Neuronal stem cell (in vitro differentiated cells): ENCODE measurements at regions not wholly inside any gene's neighbourhood (a gene's known extent, or its start where the extent isn't known, plus 50 kb on each side); places are given as distances from the start of the nearest gene placed in this dataset.

Experiments
- DNase-seq: peaks from one replicate; pipeline ENCODE4 v3.0.0-alpha.2; 2013; ENCODE audit warnings: low spot score
- H2AFZ ChIP-seq: one replicate; pipeline ENCODE4 v1.6.1; 2013; ENCODE audit warnings: mild to moderate bottlenecking, low read length, inconsistent platforms
- H2AK5ac ChIP-seq: 2 replicates; pipeline ENCODE4 v1.6.1; 2013; ENCODE audit warnings: low read depth, mild to moderate bottlenecking, inconsistent platforms, low read length, moderate library complexity, mixed read lengths
- H2BK120ac ChIP-seq: 2 replicates; pipeline ENCODE4 v1.6.1; 2013; ENCODE audit warnings: low read depth, mild to moderate bottlenecking, inconsistent platforms, low read length, moderate library complexity, mixed read lengths
- H2BK12ac ChIP-seq: one replicate; pipeline ENCODE4 v1.6.1; 2013; ENCODE audit warnings: low read length, inconsistent platforms
- H2BK15ac ChIP-seq: 2 replicates; pipeline ENCODE4 v1.6.1; 2013; ENCODE audit warnings: mild to moderate bottlenecking, low read length, inconsistent platforms, mixed read lengths
- H2BK5ac ChIP-seq: one replicate; pipeline ENCODE4 v1.6.1; 2013; ENCODE audit warnings: inconsistent platforms, mild to moderate bottlenecking, low read length, moderate library complexity
- H3K14ac ChIP-seq: one replicate; pipeline ENCODE4 v1.6.1; 2013; ENCODE audit warnings: low read length, inconsistent platforms
- H3K18ac ChIP-seq: 2 replicates; pipeline ENCODE4 v1.6.1; 2013; ENCODE audit warnings: low read length, inconsistent platforms
- H3K23ac ChIP-seq: 2 replicates; pipeline ENCODE4 v1.6.1; 2013; ENCODE audit warnings: low read depth, mild to moderate bottlenecking, mixed read lengths, low read length, inconsistent platforms; ENCODE audit not compliant: poor library complexity
- H3K27ac ChIP-seq: replicated peaks from 3 replicates; pipeline ENCODE4 v1.5.1; 2013; ENCODE audit warnings: low read length, inconsistent platforms
- H3K27me3 ChIP-seq, 3 experiments: 2 replicates each; pipeline ENCODE4 v1.6.1; 2013; ENCODE audit warnings: low read length in 3 of 3, mild to moderate bottlenecking in 2 of 3, inconsistent platforms in 1 of 3, low read depth in 1 of 3, mixed read lengths in 1 of 3, moderate library complexity in 1 of 3; ENCODE audit not compliant: control insufficient read depth in 3 of 3, insufficient read depth in 3 of 3
- H3K36me3 ChIP-seq, 2 donors: replicated peaks in 1 of 2; 2 replicates each; pipeline ENCODE4 v1.6.1; 2013; ENCODE audit warnings: low read length in 2 of 2; ENCODE audit not compliant: control insufficient read depth in 2 of 2, insufficient read depth in 2 of 2
- H3K4ac ChIP-seq: 2 replicates; pipeline ENCODE4 v1.6.1; 2013; ENCODE audit warnings: inconsistent platforms, mild to moderate bottlenecking, low read length, moderate library complexity
- H3K4me1 ChIP-seq, 2 donors: 1 replicate in 1 of 2; 2 replicates in 1 of 2; pipeline ENCODE4 v1.6.1; 2013; ENCODE audit warnings: low read length in 2 of 2, low read depth in 1 of 2; ENCODE audit not compliant: control insufficient read depth in 2 of 2, insufficient read depth in 1 of 2
- H3K4me2 ChIP-seq: one replicate; pipeline ENCODE4 v1.6.1; 2013; ENCODE audit warnings: mild to moderate bottlenecking, low read length, inconsistent platforms; ENCODE audit not compliant: insufficient read depth, poor library complexity, severe bottlenecking
- H3K4me3 ChIP-seq, 2 donors: 2 replicates each; pipeline ENCODE4 v1.5.1; 2013; ENCODE audit warnings: low read length in 2 of 2, mild to moderate bottlenecking in 2 of 2, inconsistent platforms in 1 of 2, moderate library complexity in 1 of 2
- H3K79me1 ChIP-seq: one replicate; pipeline ENCODE4 v1.6.1; 2013; ENCODE audit warnings: low read depth, mild to moderate bottlenecking, inconsistent platforms, low read length, moderate library complexity
- H3K9ac ChIP-seq: one replicate; pipeline ENCODE4 v1.6.1; 2013; ENCODE audit warnings: mild to moderate bottlenecking, low read depth, low read length, inconsistent platforms; ENCODE audit not compliant: poor library complexity
- H3K9me3 ChIP-seq, 2 donors: replicated peaks in 1 of 2; 2 replicates each; pipeline versions ENCODE3 to v1.6.1; 2013; ENCODE audit warnings: low read length in 2 of 2, mild to moderate bottlenecking in 2 of 2, inconsistent platforms in 1 of 2, low read depth in 1 of 2, mixed read lengths in 1 of 2, moderate library complexity in 1 of 2; ENCODE audit not compliant: control insufficient read depth in 2 of 2, insufficient read depth in 1 of 2
- H4K8ac ChIP-seq: one replicate; pipeline ENCODE4 v1.6.1; 2013; ENCODE audit warnings: low read depth, mild to moderate bottlenecking, inconsistent platforms, low read length, moderate library complexity
- H4K91ac ChIP-seq: one replicate; pipeline ENCODE4 v1.6.1; 2013; ENCODE audit warnings: low read length, low read depth, mild to moderate bottlenecking, inconsistent platforms; ENCODE audit not compliant: poor library complexity
- WGBS, 2 donors: extraction: QIAGEN DNeasy Blood & Tissue Kit; methylation state at CpG; one replicate each; pipeline ENCODE4 v1.1.7; 2013; ENCODE audit warnings: missing lambda C conversion rate in 2 of 2, mixed read lengths in 1 of 2; ENCODE audit not compliant: insufficient read length in 2 of 2, insufficient replicate concordance in 1 of 2; ENCODE audit errors: extremely low coverage in 2 of 2; 5-methylcytosine and 5-hydroxymethylcytosine counted together

DNA sequence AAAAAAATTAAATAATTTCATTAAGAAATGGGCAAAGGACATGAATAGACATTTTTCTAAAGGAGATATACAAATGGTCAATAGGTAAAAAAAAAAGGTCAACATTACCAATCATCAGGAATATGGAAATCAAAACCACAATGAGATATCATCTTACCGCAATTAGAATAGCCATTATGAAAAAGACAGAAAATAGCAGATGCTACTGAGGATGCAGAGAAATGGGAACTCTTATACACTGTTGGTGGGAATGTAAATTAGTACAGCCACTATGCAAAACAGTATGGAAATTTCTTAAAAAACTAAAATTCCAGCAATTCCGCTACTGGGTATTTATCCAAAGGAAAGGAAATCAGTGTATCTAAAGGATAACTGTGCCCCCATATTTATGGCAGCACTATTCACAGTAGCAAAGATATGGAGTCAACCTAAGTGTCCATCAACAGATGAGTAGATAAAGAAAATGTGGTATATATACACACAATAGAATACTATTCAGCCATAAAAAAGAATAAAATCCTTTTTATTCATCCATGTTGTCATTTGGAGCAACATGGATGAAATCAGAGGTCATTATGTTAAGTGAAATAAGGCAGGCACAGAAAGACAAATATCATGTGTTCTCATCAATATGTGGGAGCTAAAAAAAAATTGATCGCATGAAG lies 132.4 kb downstream of the RPL22L1 start:
- no peak overlapping the region for H3K4me3 ChIP-seq
- H2BK12ac ChIP-seq, result no peak overlapping the region
- no peak overlapping the region for H2AK5ac ChIP-seq
- no peak for DNase-seq
- H3K4me2 ChIP-seq, result no peak overlapping the region
- no peak overlapping the region for H2AFZ ChIP-seq
- no peak overlapping the region for H2BK5ac ChIP-seq
- no peak overlapping the region for H3K9ac ChIP-seq
- WGBS, 2 donors, result no CpG with 5 or more reads among the region's 3 CpGs
- H3K27me3 ChIP-seq, result no peaks in the 10 kb centered on the region
- H3K4me1 ChIP-seq, result no peaks in the 10 kb centered on the region
- H3K36me3 ChIP-seq, result no peaks in the 10 kb centered on the region
- H2BK120ac ChIP-seq, result no peak overlapping the region
- H3K27ac ChIP-seq, result no peak overlapping the region
- H4K8ac ChIP-seq, result no peak overlapping the region
- H3K4ac ChIP-seq, result no peak overlapping the region
- H3K18ac ChIP-seq, result no peak overlapping the region
- no peaks in the 10 kb centered on the region for H3K9me3 ChIP-seq
- no peak overlapping the region for H3K14ac ChIP-seq
- no peak overlapping the region for H2BK15ac ChIP-seq
- H4K91ac ChIP-seq, result no peak overlapping the region
- no peaks in the 10 kb centered on the region for H3K79me1 ChIP-seq
- H3K23ac ChIP-seq, result no peak overlapping the region

DNA sequence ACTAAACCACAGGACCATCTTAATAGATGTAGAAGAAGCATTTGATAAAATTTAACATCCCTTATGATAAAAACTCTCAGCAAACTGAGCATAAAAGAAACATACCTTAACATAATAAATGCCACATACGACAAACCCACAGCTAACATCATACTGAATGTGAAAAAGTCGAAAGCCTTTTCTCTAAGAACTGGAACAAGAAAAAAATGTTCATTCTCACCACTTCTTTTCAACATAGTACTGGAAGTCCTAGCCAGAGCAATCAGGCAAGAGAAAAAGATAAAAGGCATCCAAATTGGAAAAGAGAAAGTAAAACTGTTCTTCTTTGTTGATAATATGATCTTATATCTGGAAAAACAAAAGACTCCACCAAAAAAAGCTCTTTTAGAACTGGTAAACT lies 134.2 kb downstream of the RPL22L1 start:
- Histone ChIP-seq H3K4me1 (peaks cover 0 to 2% of the 10 kb centered on the region in 2 donors), H3K36me3 (no peaks in the 10 kb centered on the region)
- no CpG with 5 or more reads among the region's 2 CpGs for WGBS, 2 donors

DNA sequence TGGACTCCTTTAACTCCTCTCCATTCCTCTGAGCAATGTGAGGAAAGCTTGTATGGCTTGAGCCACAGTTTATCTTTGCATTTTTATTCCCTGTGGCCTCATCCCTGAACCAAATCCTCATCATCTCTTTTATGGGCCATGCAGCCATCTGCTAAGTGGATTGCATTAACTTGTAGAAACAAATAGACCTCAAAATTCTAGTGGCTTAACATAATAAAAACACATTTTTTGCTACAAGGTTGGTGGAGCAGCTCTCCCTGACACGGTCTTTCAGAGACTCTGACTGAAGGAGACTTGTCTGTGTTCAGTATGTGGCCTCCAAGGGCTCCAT lies 135.3 kb downstream of the RPL22L1 start:
- Histone ChIP-seq H3K9ac (no peak overlapping the region), H3K18ac (no peak overlapping the region), H4K8ac (no peak overlapping the region), H3K4me2 (no peak overlapping the region), H3K27ac (no peak overlapping the region), H3K23ac (no peak overlapping the region), H3K14ac (no peak overlapping the region), H3K36me3 (no peaks in the 10 kb centered on the region), H2BK15ac (no peak overlapping the region), H2BK12ac (no peak overlapping the region), H3K27me3 (peaks cover 0 to 2% (median 0%) of the 10 kb centered on the region in 3 experiments), H3K4me3 (no peak overlapping the region), H2BK5ac (no peak overlapping the region), H3K9me3 (no peaks in the 10 kb centered on the region), H2AFZ (no peak overlapping the region), H3K4ac (no peak overlapping the region), H2AK5ac (no peak overlapping the region), H3K79me1 (no peaks in the 10 kb centered on the region), H3K4me1 (peaks cover 0 to 2% of the 10 kb centered on the region in 2 donors), H2BK120ac (no peak overlapping the region), H4K91ac (no peak overlapping the region)
- no peak for DNase-seq
- WGBS, 2 donors, result no CpG with 5 or more reads among the region's 1 CpG

More for the DNA sequence above, 134.2 kb downstream of the RPL22L1 start:
- no peaks in the 10 kb centered on the region for H3K79me1 ChIP-seq
- no peak overlapping the region for H4K8ac ChIP-seq
- H3K4me3 ChIP-seq, result no peak overlapping the region
- H2BK15ac ChIP-seq, result no peak overlapping the region
- H3K27me3 ChIP-seq, result no peaks in the 10 kb centered on the region
- no peak overlapping the region for H3K23ac ChIP-seq
- H3K14ac ChIP-seq, result no peak overlapping the region
- no peak overlapping the region for H2BK120ac ChIP-seq
- no peak overlapping the region for H3K9ac ChIP-seq
- H2AK5ac ChIP-seq, result no peak overlapping the region
- DNase-seq, result no peak
- no peak overlapping the region for H3K18ac ChIP-seq
- no peak overlapping the region for H2AFZ ChIP-seq
- H2BK5ac ChIP-seq, result no peak overlapping the region
- no peak overlapping the region for H4K91ac ChIP-seq
- no peak overlapping the region for H3K27ac ChIP-seq
- H3K4ac ChIP-seq, result no peak overlapping the region
- H3K4me2 ChIP-seq, result no peak overlapping the region
- H3K9me3 ChIP-seq, result no peaks in the 10 kb centered on the region
- no peak overlapping the region for H2BK12ac ChIP-seq

DNA sequence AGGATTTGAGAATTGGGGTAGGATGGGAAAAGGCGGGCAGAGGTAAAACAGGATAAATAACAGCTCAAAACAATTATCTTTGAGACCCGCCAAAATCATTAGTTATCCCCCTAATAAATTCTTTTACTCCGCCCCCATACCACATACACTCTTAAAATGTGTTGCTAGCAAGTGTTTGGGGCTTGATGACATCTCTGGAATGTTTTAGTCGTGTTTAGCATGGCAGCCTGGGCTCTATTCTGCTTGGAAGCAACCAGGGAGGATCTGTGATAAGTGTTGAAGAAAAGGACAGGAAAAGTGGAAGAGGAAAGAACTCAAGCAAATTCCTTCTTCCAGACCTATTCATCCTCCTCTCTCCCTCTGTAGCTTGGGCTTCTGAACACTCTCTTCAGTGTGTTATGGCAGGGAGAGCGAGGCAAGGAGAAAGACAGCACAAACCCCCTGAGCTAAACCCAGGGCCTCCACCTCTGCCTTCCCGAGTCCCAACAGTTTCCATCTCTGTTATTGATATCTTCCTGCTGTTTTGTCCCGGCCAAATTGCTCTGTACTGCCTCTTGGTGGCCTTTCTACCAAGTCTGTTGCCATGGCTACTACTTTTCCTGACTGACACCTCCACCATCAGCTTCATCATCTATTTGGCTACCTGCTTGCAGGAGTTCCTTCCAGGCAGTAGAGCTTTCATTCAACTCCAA lies 135.8 kb downstream of the RPL22L1 start:
- DNase-seq, result no peak

More for the DNA sequence above, 135.8 kb downstream of the RPL22L1 start:
- Histone ChIP-seq H2BK12ac (no peak overlapping the region), H3K27me3 (peaks cover 0 to 2% (median 0%) of the 10 kb centered on the region in 3 experiments), H3K4me2 (no peak overlapping the region), H2BK15ac (no peak overlapping the region), H3K79me1 (no peaks in the 10 kb centered on the region), H3K4ac (no peak overlapping the region), H3K9me3 (no peaks in the 10 kb centered on the region), H4K91ac (no peak overlapping the region), H4K8ac (no peak overlapping the region), H3K9ac (no peak overlapping the region), H2BK120ac (no peak overlapping the region), H2AK5ac (no peak overlapping the region), H3K4me3 (no peak overlapping the region), H3K14ac (no peak overlapping the region), H3K4me1 (peaks cover 0 to 2% of the 10 kb centered on the region in 2 donors), H3K18ac (no peak overlapping the region), H2BK5ac (no peak overlapping the region), H3K23ac (no peak overlapping the region), H3K36me3 (no peaks in the 10 kb centered on the region), H2AFZ (no peak overlapping the region), H3K27ac (no peak overlapping the region)
- 100% methylated on average over 1 of the region's 7 CpGs; no CpG with 5 or more reads in 1 of the 2 donors for WGBS, 2 donors
